ENCODE measurements at regions not wholly inside any gene's neighbourhood (a gene's known extent, or its start where the extent isn't known, plus 50 kb on each side); places are given as distances from the start of the nearest gene placed in this dataset.

DNA sequence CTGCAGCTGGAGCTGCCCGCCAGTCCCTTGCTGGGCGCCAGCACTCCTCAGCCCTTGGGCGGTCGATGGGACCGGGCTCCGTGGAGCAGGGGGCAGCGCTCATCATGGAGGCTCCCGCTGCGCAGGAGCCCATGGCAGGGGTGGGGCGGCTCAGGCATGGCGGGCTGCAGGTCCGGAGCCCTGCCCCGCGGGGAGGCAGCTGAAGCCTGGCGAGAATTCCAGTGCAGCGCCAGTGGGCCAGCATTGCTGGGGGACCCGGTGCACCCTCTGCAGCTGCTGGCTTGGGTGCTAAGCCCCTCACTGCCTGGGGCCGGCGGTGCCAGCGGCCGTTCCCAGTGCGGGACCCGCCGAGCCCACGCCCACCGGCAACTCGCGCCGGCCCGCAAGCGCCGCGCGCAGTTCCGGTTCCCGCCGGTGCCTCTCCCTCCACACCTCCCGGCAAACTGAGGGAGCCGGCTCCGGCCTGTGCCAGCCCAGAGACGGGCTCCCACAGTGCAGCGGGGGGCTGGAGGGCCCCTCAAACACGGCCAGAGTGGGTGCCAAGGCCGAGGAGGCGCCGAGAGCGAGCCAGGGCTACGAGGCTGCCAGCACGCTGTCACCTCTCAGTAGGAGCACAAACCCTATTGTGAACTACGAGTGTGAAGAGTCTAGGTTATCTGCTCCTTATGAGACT, 687.1 kb downstream of the PCDH17 start:
- H3K4me1 ChIP-seq (ENCODE audit: low read depth), result no peaks in the 10 kb centered on the region
- no peaks in the 10 kb centered on the region for H3K27me3 ChIP-seq
- H3K27ac ChIP-seq, result no peak overlapping the region
- no peak overlapping the region for H3K4me3 ChIP-seq
- no peak for DNase-seq (ENCODE audit: low read depth in 1 of 2, low spot score in 1 of 2)
- no peak for TF ChIP-seq CTCF (IDR thresholded peaks at IDR 0.05; ENCODE audit: low read depth, low read length)
- H3K9me3 ChIP-seq (ENCODE audit: low read depth), result no peaks in the 10 kb centered on the region
- H3K36me3 ChIP-seq, result no peaks in the 10 kb centered on the region

DNA sequence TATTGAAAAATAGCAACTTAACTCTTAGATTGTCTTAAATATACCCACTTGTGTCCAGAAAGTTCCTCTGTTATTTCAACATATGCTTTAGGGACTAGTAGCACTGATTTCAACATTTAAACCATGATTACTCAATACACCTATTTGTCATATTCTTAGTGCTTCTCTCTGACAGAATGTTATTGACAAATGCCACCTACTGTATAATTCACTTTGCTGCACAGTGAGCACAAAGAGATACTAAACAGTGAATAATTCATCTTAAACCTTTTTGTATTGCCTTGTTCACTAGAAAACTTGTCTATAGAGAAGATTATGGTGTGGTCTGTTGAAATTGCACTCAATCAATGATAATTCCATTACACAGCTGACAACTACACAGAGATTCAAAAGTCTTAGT, 692.6 kb downstream of the PCDH17 start:
- H3K4me3 ChIP-seq, result no peak overlapping the region
- no peaks in the 10 kb centered on the region for H3K36me3 ChIP-seq
- no peak for TF ChIP-seq CTCF (IDR thresholded peaks at IDR 0.05; ENCODE audit: low read depth, low read length)
- DNase-seq (ENCODE audit: low read depth in 1 of 2, low spot score in 1 of 2), result no peak
- no peaks in the 10 kb centered on the region for H3K9me3 ChIP-seq (ENCODE audit: low read depth)
- no peaks in the 10 kb centered on the region for H3K4me1 ChIP-seq (ENCODE audit: low read depth)
- no peaks in the 10 kb centered on the region for H3K27me3 ChIP-seq
- no peak overlapping the region for H3K27ac ChIP-seq

- no peaks in the 10 kb centered on the region for H3K36me3 ChIP-seq
- TF ChIP-seq CTCF (IDR thresholded peaks at IDR 0.05; ENCODE audit: low read depth, low read length), result no peak
- DNase-seq (ENCODE audit: low read depth in 1 of 2, low spot score in 1 of 2), result no peak
- no peak overlapping the region for H3K4me3 ChIP-seq
- H3K27ac ChIP-seq, result no peak overlapping the region
- no peaks in the 10 kb centered on the region for H3K27me3 ChIP-seq
- no peaks in the 10 kb centered on the region for H3K9me3 ChIP-seq (ENCODE audit: low read depth)
- H3K4me1 ChIP-seq (ENCODE audit: low read depth), result no peaks in the 10 kb centered on the region
Measured at GRCh38 chr13:58329746-58330145, 698.2 kb downstream of the PCDH17 start.

DNA sequence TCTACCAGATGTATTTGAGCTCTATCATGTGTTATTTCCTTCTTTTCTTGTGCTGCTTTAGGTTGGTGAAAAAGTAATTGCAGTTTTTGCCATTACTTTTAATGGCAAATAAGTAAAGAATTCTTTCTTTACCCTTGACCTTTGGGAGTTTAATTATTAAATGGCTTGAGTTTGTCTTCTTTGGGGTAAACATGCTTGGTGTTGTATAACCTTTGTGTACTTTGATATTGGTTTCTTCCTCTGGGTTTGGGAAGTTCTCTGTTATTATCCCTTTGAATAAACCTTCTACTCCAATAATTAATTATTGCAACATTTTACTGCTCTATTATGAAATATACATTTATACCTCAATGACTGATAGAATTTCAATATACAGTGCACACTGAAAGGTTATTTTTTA, 709.4 kb downstream of the PCDH17 start:
- no peak for TF ChIP-seq CTCF (IDR thresholded peaks at IDR 0.05; ENCODE audit: low read depth, low read length)
- Histone ChIP-seq H3K9me3 (ENCODE audit: low read depth) (no peaks in the 10 kb centered on the region), H3K4me1 (ENCODE audit: low read depth) (no peaks in the 10 kb centered on the region), H3K27me3 (no peaks in the 10 kb centered on the region), H3K36me3 (no peaks in the 10 kb centered on the region), H3K4me3 (no peak overlapping the region), H3K27ac (no peak overlapping the region)
- DNase-seq (ENCODE audit: low read depth in 1 of 2, low spot score in 1 of 2), result no peak

DNA sequence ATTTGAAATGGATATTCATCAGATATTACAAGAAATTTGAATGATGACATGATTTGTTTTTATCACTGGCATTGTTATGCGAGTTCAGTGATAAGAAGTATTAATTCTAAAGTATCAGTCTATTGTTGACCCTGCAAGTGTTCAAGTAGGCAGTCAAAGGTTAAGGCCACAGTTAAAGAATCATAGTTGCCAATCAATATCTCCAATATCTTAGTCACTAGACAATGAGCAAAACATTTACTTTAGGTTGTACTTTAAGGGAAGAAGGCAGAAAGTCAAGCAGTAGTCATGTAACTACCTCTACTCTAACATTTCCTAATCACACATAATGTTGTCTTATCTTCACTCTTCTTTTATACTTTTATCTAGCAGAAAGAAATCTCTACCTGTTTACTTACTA, 709.8 kb downstream of the PCDH17 start:
- Histone ChIP-seq H3K27me3 (no peaks in the 10 kb centered on the region), H3K4me3 (no peak overlapping the region), H3K27ac (no peak overlapping the region), H3K4me1 (ENCODE audit: low read depth) (no peaks in the 10 kb centered on the region), H3K36me3 (no peaks in the 10 kb centered on the region), H3K9me3 (ENCODE audit: low read depth) (no peaks in the 10 kb centered on the region)
- DNase-seq (ENCODE audit: low read depth in 1 of 2, low spot score in 1 of 2), result no peak
- no peak for TF ChIP-seq CTCF (IDR thresholded peaks at IDR 0.05; ENCODE audit: low read depth, low read length)
